Stimulated activated CD8-positive, alpha-beta memory T cell treated with anti-CD3 and anti-CD28 coated beads, Interleukin-15, amount 100 ng/mL, for 4 hours (primary cell): ENCODE measurements at regions not wholly inside any gene's neighbourhood (a gene's known extent, or its start where the extent isn't known, plus 50 kb on each side); places are given as distances from the start of the nearest gene placed in this dataset.

Source experiments
- DNase-seq, 2 donors: peaks; one replicate each; pipeline ENCODE4 v3.0.0-alpha.2; 2020; ENCODE audit warnings: low read depth in 2 of 2

- no peak for DNase-seq
Observed at GRCh38 chr17:51548125-51548524, 287.8 kb downstream of the UTP18 start.

DNA sequence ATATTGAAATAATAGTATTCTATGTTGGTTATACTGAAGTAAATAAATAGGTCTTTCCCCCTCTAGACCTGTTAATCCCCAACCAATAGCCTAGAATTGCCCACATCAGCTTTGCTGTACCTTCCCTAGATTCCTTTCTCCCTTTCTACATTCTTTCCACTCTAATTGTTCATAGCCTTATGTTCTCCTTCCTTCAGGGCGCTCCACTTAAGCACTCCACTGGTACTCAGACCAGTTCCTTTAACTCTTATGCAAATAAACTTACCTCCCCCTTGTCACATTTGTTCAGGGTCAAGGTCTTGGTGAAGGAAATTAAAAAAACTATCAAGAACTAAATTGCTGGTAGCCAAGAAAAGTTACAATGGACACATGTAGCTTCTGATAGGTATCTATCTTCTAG, 294.8 kb downstream of the UTP18 start:
- no peak for DNase-seq

- no peak for DNase-seq
Observed at GRCh38 chr17:51559778-51560177, 299.4 kb downstream of the UTP18 start.

- DNase-seq: no peak
Observed at GRCh38 chr17:51560398-51560797, 300.1 kb downstream of the UTP18 start.

DNA sequence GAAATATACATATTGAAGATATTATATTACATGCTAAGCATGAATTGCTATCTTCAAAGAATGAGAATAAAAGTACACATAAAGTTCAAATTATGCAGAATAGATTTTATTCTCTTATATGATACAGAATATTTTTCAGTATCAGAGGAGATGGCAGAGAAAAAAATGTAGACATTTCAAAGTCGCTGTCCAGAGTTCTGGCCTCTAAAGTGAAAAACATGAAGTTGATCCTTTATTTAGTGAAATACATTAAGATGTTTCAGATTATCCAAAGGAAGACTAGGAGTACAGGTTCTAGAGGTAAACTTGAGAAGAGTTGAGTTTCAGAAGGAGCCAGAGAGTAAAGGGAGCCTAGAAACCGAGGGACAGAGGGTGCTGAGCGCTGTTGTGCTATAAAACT, 303.6 kb downstream of the UTP18 start:
- DNase-seq: no peak

- no peak for DNase-seq
Observed at GRCh38 chr17:51572115-51572514, 311.8 kb downstream of the UTP18 start.
